ENCODE measurements at regions not wholly inside any gene's neighbourhood (a gene's known extent, or its start where the extent isn't known, plus 50 kb on each side); places are given as distances from the start of the nearest gene placed in this dataset.
"Not testable (repeated sequence)": the region's sequence is repeated elsewhere in the genome, so short reads cannot be mapped to it uniquely, and the experiment has no call there.

DNA sequence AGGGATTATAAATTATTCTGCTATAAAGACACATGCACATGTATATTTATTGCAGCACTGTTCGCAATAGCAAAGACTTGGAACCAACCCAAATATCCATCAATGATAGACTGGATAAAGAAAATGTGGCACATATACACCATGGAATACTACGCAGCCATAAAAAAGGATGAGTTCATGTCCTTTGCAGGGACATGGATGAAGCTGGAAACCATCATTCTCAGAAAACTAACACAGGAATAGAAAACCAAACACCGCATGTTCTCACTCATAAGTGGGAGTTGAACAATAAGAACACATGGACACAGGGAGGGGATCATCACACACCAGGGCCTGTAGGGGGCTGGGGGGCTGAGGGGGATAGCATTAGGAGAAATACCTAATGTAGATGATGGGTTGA lies 377.2 kb upstream of the SASH1 start:
- TF ChIP-seq, protein P1, sequence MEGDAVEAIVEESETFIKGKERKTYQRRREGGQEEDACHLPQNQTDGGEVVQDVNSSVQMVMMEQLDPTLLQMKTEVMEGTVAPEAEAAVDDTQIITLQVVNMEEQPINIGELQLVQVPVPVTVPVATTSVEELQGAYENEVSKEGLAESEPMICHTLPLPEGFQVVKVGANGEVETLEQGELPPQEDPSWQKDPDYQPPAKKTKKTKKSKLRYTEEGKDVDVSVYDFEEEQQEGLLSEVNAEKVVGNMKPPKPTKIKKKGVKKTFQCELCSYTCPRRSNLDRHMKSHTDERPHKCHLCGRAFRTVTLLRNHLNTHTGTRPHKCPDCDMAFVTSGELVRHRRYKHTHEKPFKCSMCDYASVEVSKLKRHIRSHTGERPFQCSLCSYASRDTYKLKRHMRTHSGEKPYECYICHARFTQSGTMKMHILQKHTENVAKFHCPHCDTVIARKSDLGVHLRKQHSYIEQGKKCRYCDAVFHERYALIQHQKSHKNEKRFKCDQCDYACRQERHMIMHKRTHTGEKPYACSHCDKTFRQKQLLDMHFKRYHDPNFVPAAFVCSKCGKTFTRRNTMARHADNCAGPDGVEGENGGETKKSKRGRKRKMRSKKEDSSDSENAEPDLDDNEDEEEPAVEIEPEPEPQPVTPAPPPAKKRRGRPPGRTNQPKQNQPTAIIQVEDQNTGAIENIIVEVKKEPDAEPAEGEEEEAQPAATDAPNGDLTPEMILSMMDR (IDR thresholded peaks at IDR 0.05), result not testable (repeated sequence)
- not testable (repeated sequence) for TF ChIP-seq POLR2A (IDR thresholded peaks at IDR 0.05)

Measured in body of pancreas (tissue), 4 donors.